Mammary epithelial cell (primary cell): ENCODE measurements at regions not wholly inside any gene's neighbourhood (a gene's known extent, or its start where the extent isn't known, plus 50 kb on each side); places are given as distances from the start of the nearest gene placed in this dataset.

ENCODE experiments used
- CTCF ChIP-seq, 2 donors: IDR thresholded peaks in 1 of 2; conservative IDR thresholded peaks in 1 of 2; 2 replicates each; pipeline ENCODE4 v1.5.1; 2011 to 2012; ENCODE audit warnings: inconsistent platforms in 2 of 2, low read length in 2 of 2, mild to moderate bottlenecking in 2 of 2, control low read depth in 1 of 2, low read depth in 1 of 2; ENCODE audit not compliant: insufficient read depth in 1 of 2; ENCODE audit errors: extremely low read depth in 1 of 2
- EZH2 ChIP-seq: IDR thresholded peaks from 2 replicates; pipeline ENCODE4 v1.6.1; 2012; ENCODE audit warnings: low read length, inconsistent platforms, borderline replicate concordance

- no peak for TF ChIP-seq CTCF (conservative IDR thresholded peaks at IDR 0.05 in 1 of 2, IDR thresholded peaks at IDR 0.05 in 1 of 2; ENCODE audit: extremely low read depth in 1 of 2, insufficient read depth in 1 of 2, low read depth in 1 of 2, low read length in 2 of 2)
- TF ChIP-seq EZH2 = no peak
Observed at GRCh38 chr11:44400431-44400830, 90.5 kb upstream of the ALX4 start.
